Activated CD8-positive, alpha-beta memory T cell treated with anti-CD3 and anti-CD28 coated beads for 36 hours (primary cell): ENCODE measurements at regions not wholly inside any gene's neighbourhood (a gene's known extent, or its start where the extent isn't known, plus 50 kb on each side); places are given as distances from the start of the nearest gene placed in this dataset.

Source experiments
- CTCF ChIA-PET: fragments of 350-600 bp; sonication (Branson Sonifier 250); formaldehyde crosslinking; loops from one replicate; lab custom pipeline; 2021; ENCODE audit warnings: antibody characterized with exemption; lab: Charles Lee
- POLR2A ChIA-PET: fragments of 350-600 bp; sonication (Branson Sonifier 250); formaldehyde crosslinking; loops from one replicate; lab custom pipeline; 2021; ENCODE audit warnings: antibody characterized with exemption; lab: Charles Lee

DNA sequence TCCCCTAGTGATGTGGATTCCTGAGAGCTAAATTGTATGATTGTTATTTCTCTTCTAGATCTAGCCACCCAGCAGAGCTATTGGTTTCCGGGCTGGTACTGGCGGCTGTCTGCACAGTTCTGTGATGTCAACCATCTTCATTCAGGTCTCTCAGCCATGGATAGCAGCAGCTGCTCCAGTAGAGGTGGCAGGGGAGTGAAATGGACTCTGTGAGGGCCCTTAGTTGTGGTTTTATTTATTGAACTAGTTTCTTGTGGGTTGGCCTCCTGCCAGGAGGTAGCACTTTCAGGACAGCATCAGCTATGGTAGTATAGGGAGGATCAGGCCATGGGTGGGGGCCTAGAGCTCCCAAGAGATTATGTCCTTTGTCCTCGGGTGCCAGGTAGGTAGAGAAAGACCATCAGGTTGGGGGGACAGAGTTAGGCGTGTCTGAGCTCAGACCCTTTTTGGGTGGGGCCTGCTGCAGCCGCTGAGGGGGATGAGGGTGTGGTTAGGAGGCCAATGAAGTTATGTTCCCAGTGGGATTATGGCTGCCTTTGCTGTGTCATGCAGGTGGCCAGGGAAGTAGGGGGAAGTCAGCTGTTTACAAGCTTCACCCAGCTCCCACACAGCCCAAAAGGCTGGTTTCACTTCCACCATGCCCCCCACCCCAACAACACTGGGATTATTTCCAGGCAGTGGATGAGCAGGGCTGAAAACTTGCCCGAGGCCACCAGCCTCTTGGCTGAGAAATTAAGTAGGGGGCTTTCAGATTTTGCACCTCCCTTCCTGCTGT lies 55.1 kb upstream of the RGS4 start:
- ChIA-PET POLR2A (no interaction called here), CTCF (no interaction called here)

DNA sequence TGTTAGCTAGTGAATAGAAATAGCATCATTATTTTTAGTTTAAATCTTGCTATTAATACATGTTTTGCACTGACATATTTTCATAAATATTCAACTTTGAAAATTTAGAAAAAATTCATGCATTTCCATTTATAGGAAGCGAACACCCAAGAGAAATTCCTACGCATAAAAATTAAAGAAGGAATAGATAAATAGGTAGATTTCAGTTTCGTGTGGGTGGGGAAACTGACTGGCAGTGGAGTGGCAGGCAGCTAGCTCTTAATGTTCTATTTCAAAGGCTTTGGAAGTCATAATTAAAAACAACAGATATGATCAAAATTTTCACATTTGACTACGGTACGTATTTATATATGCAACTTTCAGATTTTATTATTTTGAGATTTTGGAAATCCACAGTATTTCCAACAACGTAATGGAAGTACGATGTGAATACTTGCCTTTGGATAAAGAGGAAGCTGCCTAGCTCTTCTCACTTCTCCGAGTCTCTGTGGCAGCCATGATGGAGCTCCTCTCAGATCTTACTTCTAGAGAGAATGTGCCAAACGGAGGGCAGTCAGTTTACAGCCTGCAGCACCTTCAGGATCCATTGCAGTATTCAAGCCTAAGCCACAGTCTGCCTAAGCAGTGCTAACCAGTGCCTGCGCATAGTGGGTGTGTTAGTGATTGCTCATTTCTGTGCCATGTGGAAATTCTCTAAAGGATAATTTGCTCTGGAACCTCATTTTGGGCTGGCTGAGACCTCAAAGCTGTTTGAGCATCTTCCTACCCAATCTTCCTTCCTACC lies 62.9 kb upstream of the RGS4 start:
- CTCF ChIA-PET = no interaction called here
- POLR2A ChIA-PET = no interaction called here

- CTCF ChIA-PET = no interaction called here
- POLR2A ChIA-PET = no interaction called here
Measured at GRCh38 chr1:162997499-162998285, 71.5 kb upstream of the RGS4 start.

- ChIA-PET CTCF (no interaction called here), POLR2A (no interaction called here)
Measured at GRCh38 chr1:162996261-162996660, 72.9 kb upstream of the RGS4 start.

DNA sequence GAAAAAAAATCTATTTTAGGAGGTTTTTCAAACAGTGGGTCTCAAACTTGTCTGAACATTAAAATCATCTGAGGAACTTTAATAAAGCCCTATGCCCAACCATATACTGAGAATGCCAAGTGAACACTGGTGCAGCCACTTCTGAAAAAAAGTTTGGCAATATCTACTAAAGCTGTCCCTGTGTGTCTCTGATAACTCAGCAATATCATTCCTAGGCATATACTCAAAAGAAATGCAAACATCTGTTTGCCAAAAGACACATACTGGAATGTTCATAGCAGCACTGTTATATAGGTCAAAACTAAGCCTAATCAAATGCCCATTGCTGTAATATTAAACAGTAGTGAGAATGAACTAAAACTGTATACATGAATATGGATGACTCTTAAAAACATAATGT lies 74.2 kb upstream of the RGS4 start:
- CTCF ChIA-PET = no interaction called here
- POLR2A ChIA-PET = no interaction called here

DNA sequence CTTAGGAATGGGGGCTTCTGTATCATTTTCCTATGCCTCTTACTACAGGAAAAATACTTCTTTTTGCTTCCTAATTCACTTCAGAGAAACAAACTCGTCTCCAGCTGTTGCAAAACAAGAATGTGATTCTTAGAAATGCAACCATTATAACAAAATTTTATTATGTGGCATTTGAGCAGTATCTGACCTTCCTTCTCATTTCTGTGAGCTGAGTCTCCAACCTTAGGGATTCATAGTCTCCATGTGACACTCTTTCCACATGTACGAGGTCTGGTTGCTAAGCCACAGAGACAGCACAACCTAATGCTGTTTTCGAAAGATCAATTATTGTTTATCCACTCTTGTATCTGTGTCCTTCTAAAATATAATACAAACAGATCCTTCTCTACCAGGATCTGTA lies 75.3 kb upstream of the RGS4 start:
- POLR2A ChIA-PET = no interaction called here

GRCh38 chr1:162992945-162993344 lies 76.2 kb upstream of the RGS4 start:
- CTCF ChIA-PET = no interaction called here
- POLR2A ChIA-PET = no interaction called here

More for the DNA sequence above, 75.3 kb upstream of the RGS4 start:
- CTCF ChIA-PET = no interaction called here

GRCh38 chr1:162991444-162991843 lies 77.7 kb upstream of the RGS4 start:
- CTCF ChIA-PET = no interaction called here
- POLR2A ChIA-PET = no interaction called here

DNA sequence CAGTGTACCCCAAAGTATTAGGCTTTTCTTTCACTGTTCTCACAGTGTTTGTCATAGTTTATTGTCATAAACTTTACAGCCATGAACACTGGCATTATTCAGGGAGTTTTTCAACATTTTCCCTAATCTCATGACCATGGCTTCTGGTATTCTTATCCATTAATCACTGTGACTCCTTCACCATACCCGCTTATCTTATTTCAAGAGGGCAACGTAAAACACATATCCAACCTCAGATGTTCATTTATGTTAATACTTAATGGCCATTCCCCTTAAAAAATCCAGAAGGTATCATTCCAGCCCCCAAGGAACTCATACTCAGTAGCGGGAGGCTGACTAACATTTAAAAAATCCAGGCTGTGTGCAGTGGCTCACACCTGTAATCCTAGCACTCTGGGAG lies 78.5 kb upstream of the RGS4 start:
- POLR2A ChIA-PET = no interaction called here
- CTCF ChIA-PET = no interaction called here

- ChIA-PET POLR2A (no interaction called here), CTCF (no interaction called here)
Measured at GRCh38 chr1:162988869-162989268, 80.3 kb upstream of the RGS4 start.

GRCh38 chr1:162987866-162988265 lies 81.3 kb upstream of the RGS4 start:
- CTCF ChIA-PET = no interaction called here
- POLR2A ChIA-PET = no interaction called here

GRCh38 chr1:162985816-162986435 lies 83.2 kb upstream of the RGS4 start:
- ChIA-PET POLR2A (no interaction called here), CTCF (no interaction called here)

DNA sequence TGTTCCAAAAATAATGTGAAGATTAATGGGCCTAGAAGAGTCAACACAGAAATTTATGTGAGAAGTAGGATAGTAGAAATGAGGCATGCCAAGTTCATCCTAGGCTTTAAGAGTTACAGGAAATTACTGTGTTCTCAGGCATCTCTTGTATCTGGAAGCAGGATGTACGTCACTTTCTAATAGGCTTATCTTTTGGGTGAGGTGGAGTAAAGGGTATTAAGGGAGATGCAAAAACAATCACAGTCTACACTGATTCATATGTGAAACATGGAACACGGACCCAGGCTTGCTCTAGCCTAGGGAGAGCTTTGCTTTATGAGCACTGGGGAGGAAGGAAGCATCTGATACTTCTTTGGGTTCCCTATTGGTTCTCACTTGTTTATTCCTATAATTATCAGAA lies 84.5 kb upstream of the RGS4 start:
- ChIA-PET POLR2A (no interaction called here), CTCF (interaction anchor here (0.6 kb wide), 1 partner anchor 219 kb away, joined by 3 read pairs; no protein-coding TSS in a partner anchor)

- CTCF ChIA-PET = no interaction called here
- POLR2A ChIA-PET = no interaction called here
Measured at GRCh38 chr1:162983671-162984425, 85.3 kb upstream of the RGS4 start.

DNA sequence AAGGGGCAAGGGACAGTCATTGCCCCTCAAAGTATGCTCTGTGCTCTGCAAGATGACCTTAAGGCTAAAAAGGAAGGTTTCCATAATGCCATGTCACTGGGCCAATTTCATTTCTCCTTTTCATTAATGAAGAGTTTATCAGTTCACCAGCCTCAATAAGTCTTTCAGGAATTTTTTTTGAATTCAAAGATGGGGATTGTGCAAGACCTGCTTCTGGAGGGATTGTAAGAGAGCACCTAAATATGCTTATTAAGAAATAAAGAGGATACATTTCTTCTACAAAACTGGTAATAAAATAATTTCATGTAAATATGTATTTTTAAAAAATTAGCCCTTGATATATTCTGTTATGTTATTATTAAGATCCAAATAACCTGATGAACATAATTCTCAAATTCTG lies 86.8 kb upstream of the RGS4 start:
- POLR2A ChIA-PET = no interaction called here
- CTCF ChIA-PET = no interaction called here

- CTCF ChIA-PET = no interaction called here
- POLR2A ChIA-PET = no interaction called here
Measured at GRCh38 chr1:162977944-162978568, 91.1 kb upstream of the RGS4 start.

GRCh38 chr1:162976628-162977027 lies 92.5 kb upstream of the RGS4 start:
- CTCF ChIA-PET = no interaction called here
- POLR2A ChIA-PET = no interaction called here

- CTCF ChIA-PET = no interaction called here
- POLR2A ChIA-PET = no interaction called here
Measured at GRCh38 chr1:162974810-162975209, 94.4 kb upstream of the RGS4 start.

- CTCF ChIA-PET = no interaction called here
Measured at GRCh38 chr1:162973381-162973795, 95.8 kb upstream of the RGS4 start.

More at GRCh38 chr1:162973381-162973795, 95.8 kb upstream of the RGS4 start:
- POLR2A ChIA-PET = no interaction called here
